NCI-H524 treated with DMSO at 0.1 percent for 48 hours (cell line): ENCODE measurements at regions not wholly inside any gene's neighbourhood (a gene's known extent, or its start where the extent isn't known, plus 50 kb on each side); places are given as distances from the start of the nearest gene placed in this dataset.

Source experiments
- DNase-seq: peaks from one replicate; lab custom pipeline; 2025; lab: John Stamatoyannopoulos, UW

DNA sequence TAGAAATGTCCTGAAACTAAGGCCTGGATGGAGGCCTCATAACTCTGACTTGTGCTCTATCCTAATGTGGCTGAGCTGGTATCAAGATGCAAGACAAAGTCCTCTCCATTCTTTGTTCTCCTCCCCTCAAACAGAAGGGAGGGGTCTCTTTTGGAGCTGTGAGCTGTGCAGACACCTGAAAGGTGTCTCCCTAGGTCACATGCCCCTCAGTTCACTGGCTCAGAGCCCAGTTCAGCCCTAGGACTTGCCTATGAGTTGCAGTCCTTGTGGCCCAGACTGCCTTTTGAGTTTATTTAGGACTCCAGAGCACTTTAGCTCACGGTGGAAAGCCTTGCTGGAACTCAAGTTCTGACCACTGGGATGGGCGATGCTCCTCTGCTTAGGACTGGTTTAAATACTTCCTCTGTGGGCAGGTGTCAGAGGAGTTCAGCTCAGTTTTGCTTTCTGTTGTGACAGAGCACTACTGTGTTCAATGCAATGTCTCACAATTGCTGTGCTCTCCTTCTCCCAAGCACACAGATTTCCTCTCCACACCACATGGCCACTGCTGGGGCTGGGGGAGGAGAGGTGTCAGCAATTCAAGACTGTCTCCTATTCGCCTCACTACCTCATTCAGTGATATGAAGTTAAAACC lies 84.8 kb upstream of the ZNF827 start:
- no peak for DNase-seq

DNA sequence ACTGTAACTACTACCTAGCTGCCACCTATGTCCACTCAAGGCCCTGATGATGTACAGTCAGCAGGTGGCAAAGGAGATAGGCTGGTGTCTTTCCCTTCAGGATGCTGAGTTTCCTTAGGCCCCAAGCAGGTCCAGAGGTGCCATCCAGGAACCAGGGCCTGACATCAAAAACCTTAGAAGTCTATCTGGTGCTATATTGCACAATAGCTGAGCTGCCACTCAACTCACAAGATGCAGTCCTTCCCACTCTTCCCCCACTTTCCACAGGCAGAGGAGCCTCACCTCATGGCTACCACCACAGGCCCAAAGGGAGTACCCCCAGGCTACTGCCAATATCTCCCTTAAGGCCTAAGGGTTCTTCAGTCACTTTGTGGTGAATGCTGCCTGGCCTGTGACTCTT lies 83.9 kb upstream of the ZNF827 start:
- no peak for DNase-seq

DNA sequence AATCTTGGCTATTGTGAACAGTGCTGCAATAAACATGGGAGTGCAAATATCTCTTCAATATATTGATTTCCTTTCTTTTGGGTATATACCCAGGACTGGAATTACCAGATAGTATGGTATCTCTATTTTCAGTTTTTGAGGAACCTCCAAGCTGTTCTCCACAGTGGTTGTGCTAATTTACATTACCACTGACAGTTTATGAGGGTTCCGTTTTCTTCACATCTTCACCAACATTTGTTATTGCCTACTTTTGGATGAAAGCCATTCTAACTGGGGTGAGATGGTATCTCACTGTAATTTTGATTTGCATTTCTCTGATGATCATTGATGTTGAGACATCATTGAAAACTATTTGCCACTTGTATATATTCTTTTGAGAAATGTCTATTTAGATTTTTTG lies 79.6 kb upstream of the ZNF827 start:
- no peak for DNase-seq

DNA sequence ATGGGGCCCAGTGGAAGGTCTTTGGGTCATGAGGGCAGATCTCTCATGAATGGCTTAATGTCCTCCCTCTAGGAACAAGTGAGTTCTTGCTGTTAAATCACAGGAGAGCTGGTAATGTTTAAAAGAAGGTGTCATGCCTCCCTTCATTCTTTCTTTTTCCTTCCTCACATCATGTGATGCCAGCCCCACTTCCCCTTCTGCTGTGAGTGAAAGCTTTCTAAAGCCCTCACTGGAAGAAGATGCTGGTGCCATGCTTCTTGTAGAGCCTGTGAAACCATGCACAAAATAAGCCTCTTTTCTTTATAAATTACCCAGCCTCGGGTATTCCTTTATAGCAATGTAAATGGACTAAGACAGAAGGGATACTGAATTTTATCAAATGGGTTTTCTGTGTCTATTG lies 66.1 kb upstream of the ZNF827 start:
- no peak for DNase-seq

DNA sequence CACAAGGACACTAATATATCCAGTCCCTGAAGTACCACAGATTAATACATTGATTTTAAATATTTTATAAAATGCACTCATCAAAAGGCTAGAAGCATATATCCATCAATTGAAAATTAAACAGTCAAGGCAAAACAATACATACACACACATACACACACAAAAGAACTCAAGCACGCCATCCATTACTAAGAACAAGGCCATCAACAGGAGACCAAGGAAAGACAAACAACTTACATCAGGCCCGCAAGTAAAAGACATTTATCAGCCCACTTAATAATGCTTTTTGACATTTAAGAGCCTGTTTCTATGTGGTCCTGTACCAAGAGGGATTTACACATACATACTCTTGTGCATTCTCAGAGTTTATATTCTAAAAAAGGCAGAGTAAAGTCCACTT lies 50.0 kb upstream of the ZNF827 start:
- DNase-seq: no peak
